Mesodermal cell (in vitro differentiated cells): ENCODE measurements at regions not wholly inside any gene's neighbourhood (a gene's known extent, or its start where the extent isn't known, plus 50 kb on each side); places are given as distances from the start of the nearest gene placed in this dataset.

ENCODE experiments used
- H3K27ac ChIP-seq: 2 replicates; pipeline ENCODE4 v1.7.0; 2013; ENCODE audit warnings: mild to moderate bottlenecking, low read depth, low read length, moderate library complexity; ENCODE audit not compliant: severe bottlenecking
- H3K36me3 ChIP-seq: 2 replicates; pipeline ENCODE4 v1.7.1; 2013; ENCODE audit warnings: mild to moderate bottlenecking, low read length, moderate library complexity; ENCODE audit not compliant: control insufficient read depth, insufficient read depth
- H3K4me1 ChIP-seq: one replicate; pipeline ENCODE4 v1.7.1; 2013; ENCODE audit warnings: mild to moderate bottlenecking, low read length; ENCODE audit not compliant: insufficient read depth, control insufficient read depth, poor library complexity, severe bottlenecking
- H3K4me3 ChIP-seq: 2 replicates; pipeline ENCODE4 v1.7.0; 2013; ENCODE audit warnings: low read length, control low read depth, mild to moderate bottlenecking; ENCODE audit not compliant: insufficient read depth, poor library complexity, severe bottlenecking; ENCODE audit errors: extremely low read depth
- H3K9me3 ChIP-seq: 2 replicates; pipeline ENCODE4 v1.7.1; 2013; ENCODE audit warnings: mild to moderate bottlenecking, low read length, moderate library complexity; ENCODE audit not compliant: control insufficient read depth
- WGBS, 2 experiments: methylation state at CpG; one replicate each; pipeline ENCODE4 v1.1.5; 2013; ENCODE audit warnings: missing lambda C conversion rate in 2 of 2; ENCODE audit not compliant: insufficient coverage in 2 of 2; 5-methylcytosine and 5-hydroxymethylcytosine counted together

- peaks cover 3% of the 10 kb centered on the region for H3K4me1 ChIP-seq
- H3K4me3 ChIP-seq = no peak overlapping the region
- no peaks in the 10 kb centered on the region for H3K36me3 ChIP-seq
- no peak overlapping the region for H3K27ac ChIP-seq
- 83 to 84% methylated on average over 5 to 8 of the region's 11 CpGs for WGBS, 2 experiments
- no peaks in the 10 kb centered on the region for H3K9me3 ChIP-seq
Measured at GRCh38 chr17:77869041-77869599, 89.4 kb upstream of the TNRC6C start.

DNA sequence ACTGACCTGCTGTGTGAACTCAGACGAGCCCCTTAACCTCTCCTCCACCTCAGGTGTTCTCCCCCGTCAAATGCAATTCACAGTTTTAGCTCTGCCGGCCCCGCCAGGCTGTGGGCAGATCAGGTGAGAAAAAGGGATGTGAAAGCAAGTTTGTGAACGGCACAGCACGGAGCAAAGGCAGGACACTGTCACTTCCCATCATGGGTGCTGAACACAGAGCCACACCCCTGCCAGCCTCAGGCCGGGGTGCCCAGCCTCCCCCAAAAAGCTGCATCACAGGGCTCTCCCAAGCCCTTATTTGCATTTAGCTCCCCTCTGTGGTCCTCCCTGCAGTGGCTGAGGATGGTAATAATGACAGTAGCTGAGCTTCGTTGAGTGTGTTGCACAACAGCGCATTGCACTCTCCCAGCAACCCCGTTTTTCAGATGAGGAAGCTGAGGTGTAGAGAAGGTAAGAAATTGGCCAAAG lies 88.8 kb upstream of the TNRC6C start:
- Histone ChIP-seq H3K4me3 (no peak overlapping the region), H3K4me1 (peaks cover 3% of the 10 kb centered on the region), H3K9me3 (no peaks in the 10 kb centered on the region), H3K36me3 (no peaks in the 10 kb centered on the region), H3K27ac (no peak overlapping the region)
- 81 to 91% methylated on average over 6 to 8 of the region's 10 CpGs for WGBS, 2 experiments

GRCh38 chr17:77872199-77872598 lies 86.3 kb upstream of the TNRC6C start:
- peaks cover 8% of the 10 kb centered on the region for H3K4me1 ChIP-seq
- 90 to 93% methylated on average over 10 to 11 of the region's 11 CpGs for WGBS, 2 experiments
- peaks cover 14% of the 10 kb centered on the region for H3K9me3 ChIP-seq
- H3K36me3 ChIP-seq = no peaks in the 10 kb centered on the region
- H3K4me3 ChIP-seq = no peak overlapping the region
- H3K27ac ChIP-seq = no peak overlapping the region

DNA sequence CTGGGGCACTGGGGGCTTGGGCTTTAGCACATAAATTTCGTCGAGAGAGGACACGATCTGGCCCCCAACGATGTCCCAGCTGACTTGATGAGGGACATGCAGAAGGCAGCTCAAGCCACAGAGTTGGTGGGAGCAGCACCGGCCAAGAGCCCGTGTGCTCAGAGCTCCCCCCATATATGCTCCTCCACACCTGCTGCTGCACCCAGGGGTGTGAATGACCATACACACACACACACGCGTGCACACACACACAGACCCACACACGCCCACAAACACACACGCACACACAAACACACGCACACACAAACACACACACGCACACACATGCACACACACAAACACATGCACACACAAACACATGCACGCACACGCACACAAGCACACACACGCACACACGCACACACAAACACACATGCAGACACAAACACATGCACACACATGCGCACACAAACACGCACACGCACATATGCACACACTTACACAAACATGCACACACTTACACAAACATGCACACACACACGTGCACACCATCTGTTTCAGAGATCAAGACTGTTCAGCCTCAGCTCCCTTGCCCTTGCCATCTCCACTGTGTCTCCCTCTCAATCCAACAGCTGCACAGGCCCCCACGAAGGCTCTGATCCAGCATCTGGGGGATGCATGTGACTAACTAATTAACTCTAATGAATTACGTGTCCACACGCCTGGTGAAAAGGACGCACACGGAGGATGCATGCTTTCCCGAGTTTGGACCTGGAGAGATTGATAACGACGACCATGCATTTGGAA lies 85.6 kb upstream of the TNRC6C start:
- 91 to 93% methylated on average over 24 to 28 of the region's 28 CpGs for WGBS, 2 experiments

GRCh38 chr17:77873500-77874302 lies 84.8 kb upstream of the TNRC6C start:
- Histone ChIP-seq H3K9me3 (peaks cover 14% of the 10 kb centered on the region), H3K4me3 (no peak overlapping the region), H3K27ac (no peak overlapping the region), H3K4me1 (peaks cover 8% of the 10 kb centered on the region), H3K36me3 (no peaks in the 10 kb centered on the region)
- WGBS, 2 experiments = 84 to 91% methylated on average over 10 to 14 of the region's 14 CpGs

More for the DNA sequence above, 85.6 kb upstream of the TNRC6C start:
- Histone ChIP-seq H3K9me3 (peaks cover 14% of the 10 kb centered on the region), H3K27ac (no peak overlapping the region), H3K4me1 (peaks cover 8% of the 10 kb centered on the region), H3K36me3 (no peaks in the 10 kb centered on the region), H3K4me3 (no peak overlapping the region)

GRCh38 chr17:77874303-77875050 lies 84.0 kb upstream of the TNRC6C start:
- Histone ChIP-seq H3K4me3 (no peak overlapping the region), H3K27ac (no peak overlapping the region), H3K9me3 (peaks cover 14% of the 10 kb centered on the region)

DNA sequence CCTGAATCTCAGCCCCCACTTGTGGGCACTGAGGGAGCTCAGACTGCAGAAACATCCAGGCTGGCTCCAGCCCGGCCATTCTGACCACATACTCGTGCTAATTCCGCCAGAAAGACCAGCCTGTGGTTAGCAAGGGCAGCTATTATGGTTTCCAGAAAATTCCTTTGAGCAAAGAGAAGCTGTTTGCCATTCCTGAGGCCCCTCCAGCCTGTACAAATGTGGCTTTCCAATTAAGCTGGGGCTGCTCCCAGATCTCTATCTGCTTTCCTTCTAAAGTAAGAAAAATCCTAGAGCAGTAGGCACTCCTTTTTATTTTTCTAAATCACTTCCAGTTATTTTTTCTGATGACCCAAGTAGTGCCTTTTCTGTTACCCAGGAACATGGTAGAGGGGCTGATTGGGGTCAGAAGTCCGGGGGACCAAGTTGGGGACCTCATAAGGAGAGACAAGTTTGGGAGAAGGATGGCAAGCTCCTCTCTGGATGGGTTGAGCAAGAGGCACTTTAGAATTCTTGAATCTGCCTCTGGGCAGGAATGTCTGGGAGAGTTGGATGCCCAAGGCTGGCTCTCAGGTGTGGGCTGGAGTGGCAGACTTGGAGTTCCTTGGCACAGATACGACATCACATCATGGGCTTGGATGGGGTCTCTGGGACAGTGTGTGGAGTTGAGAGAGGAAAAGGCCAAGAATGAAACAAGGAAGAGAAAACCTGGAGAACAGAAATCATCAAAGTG lies 83.3 kb upstream of the TNRC6C start:
- Histone ChIP-seq H3K9me3 (peaks cover 14% of the 10 kb centered on the region), H3K4me3 (no peak overlapping the region), H3K4me1 (peaks cover 8% of the 10 kb centered on the region), H3K27ac (no peak overlapping the region), H3K36me3 (no peaks in the 10 kb centered on the region)
- WGBS, 2 experiments = 87 to 90% methylated on average over 3 to 5 of the region's 5 CpGs

More at GRCh38 chr17:77874303-77875050, 84.0 kb upstream of the TNRC6C start:
- WGBS, 2 experiments = 81 to 90% methylated on average over 5 to 13 of the region's 14 CpGs
- Histone ChIP-seq H3K4me1 (peaks cover 8% of the 10 kb centered on the region), H3K36me3 (no peaks in the 10 kb centered on the region)

GRCh38 chr17:77875881-77876509 lies 82.5 kb upstream of the TNRC6C start:
- 60 to 100% methylated on average over 1 of the region's 2 CpGs for WGBS, 2 experiments
- H3K27ac ChIP-seq = no peak overlapping the region
- H3K36me3 ChIP-seq = no peaks in the 10 kb centered on the region
- H3K4me1 ChIP-seq = peaks cover 8% of the 10 kb centered on the region
- H3K4me3 ChIP-seq = no peak overlapping the region
- H3K9me3 ChIP-seq = peaks cover 14% of the 10 kb centered on the region

GRCh38 chr17:77877036-77877435 lies 81.5 kb upstream of the TNRC6C start:
- H3K36me3 ChIP-seq = no peaks in the 10 kb centered on the region
- WGBS, 2 experiments = 67 to 94% methylated on average over 1 to 2 of the region's 3 CpGs
- peaks cover 15% of the 10 kb centered on the region for H3K4me1 ChIP-seq
- no peak overlapping the region for H3K4me3 ChIP-seq
- no peak overlapping the region for H3K27ac ChIP-seq
- peaks cover 14% of the 10 kb centered on the region for H3K9me3 ChIP-seq
